CD14-positive monocyte (primary cell): ENCODE measurements at regions not wholly inside any gene's neighbourhood (a gene's known extent, or its start where the extent isn't known, plus 50 kb on each side); places are given as distances from the start of the nearest gene placed in this dataset.

Experiments used
- DNase-seq, 3 donors: peaks; one replicate each; pipeline ENCODE4 v3.0.0-alpha.2; 2011 to 2022
- H2AFZ ChIP-seq: 2 replicates; pipeline ENCODE4 v1.6.0; 2012; ENCODE audit warnings: mild to moderate bottlenecking, low read depth, low read length, inconsistent platforms; ENCODE audit not compliant: insufficient read depth, poor library complexity, severe bottlenecking
- H3K27ac ChIP-seq, 2 donors: 1 replicate in 1 of 2; 2 replicates in 1 of 2; pipeline ENCODE4 v1.5.1; 2012 to 2013; ENCODE audit warnings: low read length in 2 of 2, control low read depth in 1 of 2, inconsistent platforms in 1 of 2, low read depth in 1 of 2, mild to moderate bottlenecking in 1 of 2
- H3K27me3 ChIP-seq, 2 donors: one replicate each; pipeline versions ENCODE4 v1.6.0 to v1.6.1; 2011 to 2013; ENCODE audit warnings: low read length in 2 of 2; ENCODE audit not compliant: control insufficient read depth in 2 of 2, insufficient read depth in 2 of 2
- H3K36me3 ChIP-seq, 2 donors: replicated peaks in 1 of 2; 1 replicate in 1 of 2; 2 replicates in 1 of 2; pipeline versions ENCODE4 v1.5.1 to v1.6.1; 2012 to 2013; ENCODE audit warnings: low read length in 2 of 2, control low read depth in 1 of 2, inconsistent platforms in 1 of 2, mild to moderate bottlenecking in 1 of 2; ENCODE audit not compliant: insufficient read depth in 2 of 2, control insufficient read depth in 1 of 2
- H3K4me1 ChIP-seq, 2 donors: 1 replicate in 1 of 2; 2 replicates in 1 of 2; pipeline versions ENCODE4 v1.5.1 to v1.6.1; 2012 to 2013; ENCODE audit warnings: low read length in 2 of 2, control low read depth in 1 of 2, inconsistent platforms in 1 of 2, mild to moderate bottlenecking in 1 of 2, moderate library complexity in 1 of 2; ENCODE audit not compliant: insufficient read depth in 2 of 2, control insufficient read depth in 1 of 2
- H3K4me2 ChIP-seq: replicated peaks from 2 replicates; pipeline ENCODE3; 2012; ENCODE audit warnings: low read length, moderate library complexity, mild to moderate bottlenecking; ENCODE audit not compliant: poor library complexity, severe bottlenecking; ENCODE audit errors: extremely low read depth
- H3K4me3 ChIP-seq, 3 experiments: fragments of 200-600 bp in 1 of 3; sonication (generic) in 1 of 3; replicated peaks in 1 of 3; 1 replicate in 2 of 3; 2 replicates in 1 of 3; pipeline ENCODE4 v1.5.1; 2011 to 2013; ENCODE audit warnings: low read length in 3 of 3, mild to moderate bottlenecking in 3 of 3, control low read depth in 2 of 3, low read depth in 2 of 3, inconsistent platforms in 1 of 3, moderate library complexity in 1 of 3
- H3K79me2 ChIP-seq: 2 replicates; pipeline ENCODE4 v1.6.0; 2012; ENCODE audit warnings: mild to moderate bottlenecking, control low read depth, inconsistent platforms, low read length, moderate library complexity; ENCODE audit not compliant: insufficient read depth
- H3K9ac ChIP-seq: 2 replicates; pipeline ENCODE4 v1.6.0; 2017; ENCODE audit warnings: low read length, mild to moderate bottlenecking; ENCODE audit not compliant: insufficient read depth, poor library complexity, severe bottlenecking
- H3K9me3 ChIP-seq, 2 donors: replicated peaks in 1 of 2; 1 replicate in 1 of 2; 2 replicates in 1 of 2; pipeline versions ENCODE4 v1.5.1 to v1.6.1; 2012 to 2013; ENCODE audit warnings: low read length in 2 of 2, control low read depth in 1 of 2; ENCODE audit not compliant: control insufficient read depth in 1 of 2, insufficient read depth in 1 of 2
- H4K20me1 ChIP-seq: 2 replicates; pipeline ENCODE4 v1.6.0; 2012; ENCODE audit warnings: mild to moderate bottlenecking, low read length, control low read depth, moderate library complexity; ENCODE audit not compliant: insufficient read depth
- H3K27ac Mint-ChIP-seq, 7 donors: one replicate each; pipeline ENCODE4 v1.8.0; 2020; ENCODE audit warnings: mild to moderate bottlenecking in 7 of 7, mixed read lengths in 7 of 7, moderate library complexity in 6 of 7, inconsistent platforms in 2 of 7
- H3K27me3 Mint-ChIP-seq, 3 donors: one replicate each; pipeline ENCODE4 v1.8.0; 2021 to 2022; ENCODE audit warnings: low read depth in 3 of 3, mild to moderate bottlenecking in 3 of 3, mixed read lengths in 3 of 3, moderate library complexity in 3 of 3, inconsistent platforms in 1 of 3
- H3K36me3 Mint-ChIP-seq, 2 donors: one replicate each; pipeline ENCODE4 v1.8.0; 2020; ENCODE audit warnings: mixed read lengths in 2 of 2, inconsistent platforms in 1 of 2, mild to moderate bottlenecking in 1 of 2
- H3K4me1 Mint-ChIP-seq: one replicate; pipeline ENCODE4 v1.8.0; 2020; ENCODE audit warnings: mild to moderate bottlenecking, mixed read lengths
- H3K4me3 Mint-ChIP-seq, 2 donors: one replicate each; pipeline ENCODE4 v1.8.0; 2020; ENCODE audit warnings: mild to moderate bottlenecking in 2 of 2, mixed read lengths in 2 of 2, moderate library complexity in 1 of 2
- H3K9me3 Mint-ChIP-seq, 7 donors: one replicate each; pipeline ENCODE4 v1.8.0; 2020 to 2022; ENCODE audit warnings: mixed read lengths in 7 of 7, mild to moderate bottlenecking in 6 of 7, moderate library complexity in 6 of 7, inconsistent platforms in 2 of 7
- CTCF ChIP-seq: fragments of 200-600 bp; IDR thresholded peaks from one replicate; pipeline ENCODE4 v1.8.0; 2022; ENCODE audit warnings: antibody characterized with exemption, mild to moderate bottlenecking
- WGBS: methylation state at CpG from one replicate; pipeline ENCODE4 v1.1.5; 2013; ENCODE audit warnings: missing lambda C conversion rate; ENCODE audit not compliant: insufficient coverage; 5-methylcytosine and 5-hydroxymethylcytosine counted together
- intact Hi-C, 2 donors: fragments of 100-400 bp; cut with micrococcal nuclease; formaldehyde crosslinking; loops; one replicate each; pipeline versions ENCODE4 v1.15.0 to v1.15.1; 2023

DNA sequence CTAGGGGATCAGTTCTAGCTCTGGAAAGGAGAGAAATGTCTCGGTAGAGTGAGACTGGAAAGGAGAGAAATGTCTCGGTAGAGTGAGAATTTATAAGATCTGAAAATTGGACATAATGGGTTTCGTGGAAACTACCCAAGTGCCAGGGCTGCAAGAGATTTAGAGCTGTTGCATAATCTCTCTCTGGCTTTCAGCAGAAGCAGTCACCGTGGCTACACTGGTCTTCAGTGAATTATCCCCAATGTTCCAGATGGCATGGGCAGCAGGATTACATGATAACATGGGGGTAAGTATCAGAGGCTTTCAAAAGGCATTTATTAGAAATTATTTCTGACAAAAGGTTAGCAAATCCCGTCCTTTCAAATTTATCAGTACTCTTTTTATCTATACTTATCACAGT, 435.5 kb downstream of the NKX6-1 start:
- Mint-ChIP-seq H3K4me3 (no peak overlapping the region), H3K4me1 (no peaks in the 10 kb centered on the region), H3K9me3 (peaks cover 0 to 4% (median 0%) of the 10 kb centered on the region in 7 donors), H3K27ac (no peak overlapping the region), H3K27me3 (no peaks in the 10 kb centered on the region), H3K36me3 (no peaks in the 10 kb centered on the region)
- no peak overlapping the region for H3K27ac ChIP-seq
- no peak overlapping the region for H2AFZ ChIP-seq
- no peak for TF ChIP-seq CTCF
- no peak for DNase-seq
- intact Hi-C loops = no loop called here
- H3K4me3 ChIP-seq = no peak overlapping the region
- H3K4me2 ChIP-seq = no peak overlapping the region
- H3K9ac ChIP-seq = no peak overlapping the region
- WGBS = 96% methylated on average over 3 of the region's 5 CpGs
- H4K20me1 ChIP-seq = no peaks in the 10 kb centered on the region
- no peaks in the 10 kb centered on the region for H3K4me1 ChIP-seq
- no peaks in the 10 kb centered on the region for H3K36me3 ChIP-seq
- H3K79me2 ChIP-seq = no peaks in the 10 kb centered on the region
- no peaks in the 10 kb centered on the region for H3K27me3 ChIP-seq
- H3K9me3 ChIP-seq = no peaks in the 10 kb centered on the region

GRCh38 chr4:84058201-84058600, 440.9 kb downstream of the NKX6-1 start:
- Histone ChIP-seq H3K9me3 (no peaks in the 10 kb centered on the region), H3K4me1 (no peaks in the 10 kb centered on the region), H3K27ac (no peak overlapping the region), H2AFZ (no peak overlapping the region), H3K27me3 (no peaks in the 10 kb centered on the region), H4K20me1 (no peaks in the 10 kb centered on the region), H3K4me2 (no peak overlapping the region), H3K4me3 (no peak overlapping the region), H3K79me2 (no peaks in the 10 kb centered on the region), H3K36me3 (no peaks in the 10 kb centered on the region), H3K9ac (no peak overlapping the region)
- Mint-ChIP-seq H3K4me3 (no peak overlapping the region), H3K27me3 (no peaks in the 10 kb centered on the region), H3K36me3 (no peaks in the 10 kb centered on the region), H3K4me1 (no peaks in the 10 kb centered on the region), H3K9me3 (peaks cover 2 to 8% (median 4%) of the 10 kb centered on the region in 7 donors), H3K27ac (no peak overlapping the region)
- TF ChIP-seq CTCF = no peak
- no peak for DNase-seq
- no CpG with 5 or more reads among the region's 5 CpGs for WGBS
- intact Hi-C loops = no loop called here
